ENCODE measurements at regions not wholly inside any gene's neighbourhood (a gene's known extent, or its start where the extent isn't known, plus 50 kb on each side); places are given as distances from the start of the nearest gene placed in this dataset.
A peak's percentile ranks its signal among the peaks of the same experiment; 100 is the strongest.

GRCh38 chr6:9647071-9647445 is 767.8 kb downstream of the TFAP2A start:
- Histone ChIP-seq H3K27me3 (no peaks in the 10 kb centered on the region), H3K36me3 (no peaks in the 10 kb centered on the region), H3K9me3 (ENCODE audit: low read depth) (no peaks in the 10 kb centered on the region), H3K27ac (no peak overlapping the region), H3K4me1 (ENCODE audit: low read depth) (no peaks in the 10 kb centered on the region), H3K4me3 (no peak overlapping the region)
- no peak for DNase-seq (ENCODE audit: low read depth in 1 of 2, low spot score in 1 of 2)
- no peak for TF ChIP-seq CTCF (IDR thresholded peaks at IDR 0.05; ENCODE audit: low read depth, low read length)

GRCh38 chr6:9646342-9647070 is 768.4 kb downstream of the TFAP2A start:
- peak; percentile 7 to 96 for DNase-seq (ENCODE audit: low read depth in 1 of 2, low spot score in 1 of 2)
- no peaks in the 10 kb centered on the region for H3K36me3 ChIP-seq
- no peak overlapping the region for H3K27ac ChIP-seq
- no peaks in the 10 kb centered on the region for H3K9me3 ChIP-seq (ENCODE audit: low read depth)
- no peaks in the 10 kb centered on the region for H3K27me3 ChIP-seq
- H3K4me1 ChIP-seq (ENCODE audit: low read depth) = no peaks in the 10 kb centered on the region
- no peak for TF ChIP-seq CTCF (IDR thresholded peaks at IDR 0.05; ENCODE audit: low read depth, low read length)
- no peak overlapping the region for H3K4me3 ChIP-seq

GRCh38 chr6:9638861-9639260 is 776.0 kb downstream of the TFAP2A start:
- TF ChIP-seq CTCF (IDR thresholded peaks at IDR 0.05; ENCODE audit: low read depth, low read length) = no peak
- Histone ChIP-seq H3K36me3 (no peaks in the 10 kb centered on the region), H3K27ac (no peak overlapping the region), H3K4me1 (ENCODE audit: low read depth) (no peaks in the 10 kb centered on the region), H3K4me3 (no peak overlapping the region), H3K9me3 (ENCODE audit: low read depth) (no peaks in the 10 kb centered on the region), H3K27me3 (no peaks in the 10 kb centered on the region)
- DNase-seq (ENCODE audit: low read depth in 1 of 2, low spot score in 1 of 2) = peak in 1 of 2 donors; percentile 71

GRCh38 chr6:9634776-9635175 is 780.1 kb downstream of the TFAP2A start:
- no peak for TF ChIP-seq CTCF (IDR thresholded peaks at IDR 0.05; ENCODE audit: low read depth, low read length)
- DNase-seq (ENCODE audit: low read depth in 1 of 2, low spot score in 1 of 2) = no peak
- no peaks in the 10 kb centered on the region for H3K27me3 ChIP-seq

GRCh38 chr6:9632026-9632425 is 782.8 kb downstream of the TFAP2A start:
- DNase-seq (ENCODE audit: low read depth in 1 of 2, low spot score in 1 of 2) = no peak
- TF ChIP-seq CTCF (IDR thresholded peaks at IDR 0.05; ENCODE audit: low read depth, low read length) = no peak
- no peaks in the 10 kb centered on the region for H3K9me3 ChIP-seq (ENCODE audit: low read depth)
- no peaks in the 10 kb centered on the region for H3K36me3 ChIP-seq
- H3K27me3 ChIP-seq = no peaks in the 10 kb centered on the region
- no peak overlapping the region for H3K4me3 ChIP-seq
- no peaks in the 10 kb centered on the region for H3K4me1 ChIP-seq (ENCODE audit: low read depth)
- no peak overlapping the region for H3K27ac ChIP-seq

More at GRCh38 chr6:9634776-9635175, 780.1 kb downstream of the TFAP2A start:
- Histone ChIP-seq H3K9me3 (ENCODE audit: low read depth) (no peaks in the 10 kb centered on the region), H3K36me3 (no peaks in the 10 kb centered on the region), H3K4me1 (ENCODE audit: low read depth) (no peaks in the 10 kb centered on the region), H3K27ac (no peak overlapping the region), H3K4me3 (no peak overlapping the region)
